ENCODE measurements at regions not wholly inside any gene's neighbourhood (a gene's known extent, or its start where the extent isn't known, plus 50 kb on each side); places are given as distances from the start of the nearest gene placed in this dataset.

DNA sequence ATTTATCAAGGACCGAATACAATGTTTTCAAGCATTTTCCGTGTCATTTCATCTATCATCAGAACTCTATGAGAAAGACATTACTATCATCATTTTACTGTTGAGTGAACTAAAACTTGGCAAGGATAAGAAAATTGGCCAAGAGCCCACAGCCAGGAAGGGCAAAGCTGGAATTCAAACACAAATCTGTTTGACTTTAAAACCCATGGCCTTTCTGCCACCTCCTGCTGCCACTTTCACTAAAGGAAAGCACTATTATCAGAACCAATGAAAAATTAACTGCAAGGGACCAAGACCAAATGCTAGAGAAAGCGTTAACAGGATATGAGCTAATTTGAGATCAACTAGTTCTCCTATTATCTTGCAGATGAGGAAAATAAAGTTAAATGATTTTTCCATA lies 2759.2 kb downstream of the ARAP2 start:
- TF ChIP-seq, protein P1, sequence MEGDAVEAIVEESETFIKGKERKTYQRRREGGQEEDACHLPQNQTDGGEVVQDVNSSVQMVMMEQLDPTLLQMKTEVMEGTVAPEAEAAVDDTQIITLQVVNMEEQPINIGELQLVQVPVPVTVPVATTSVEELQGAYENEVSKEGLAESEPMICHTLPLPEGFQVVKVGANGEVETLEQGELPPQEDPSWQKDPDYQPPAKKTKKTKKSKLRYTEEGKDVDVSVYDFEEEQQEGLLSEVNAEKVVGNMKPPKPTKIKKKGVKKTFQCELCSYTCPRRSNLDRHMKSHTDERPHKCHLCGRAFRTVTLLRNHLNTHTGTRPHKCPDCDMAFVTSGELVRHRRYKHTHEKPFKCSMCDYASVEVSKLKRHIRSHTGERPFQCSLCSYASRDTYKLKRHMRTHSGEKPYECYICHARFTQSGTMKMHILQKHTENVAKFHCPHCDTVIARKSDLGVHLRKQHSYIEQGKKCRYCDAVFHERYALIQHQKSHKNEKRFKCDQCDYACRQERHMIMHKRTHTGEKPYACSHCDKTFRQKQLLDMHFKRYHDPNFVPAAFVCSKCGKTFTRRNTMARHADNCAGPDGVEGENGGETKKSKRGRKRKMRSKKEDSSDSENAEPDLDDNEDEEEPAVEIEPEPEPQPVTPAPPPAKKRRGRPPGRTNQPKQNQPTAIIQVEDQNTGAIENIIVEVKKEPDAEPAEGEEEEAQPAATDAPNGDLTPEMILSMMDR (IDR thresholded peaks at IDR 0.05), result no peak
- no peak for TF ChIP-seq POLR2A (IDR thresholded peaks at IDR 0.05)

Measured in right lobe of liver (tissue), 4 donors.